ENCODE measurements at regions not wholly inside any gene's neighbourhood (a gene's known extent, or its start where the extent isn't known, plus 50 kb on each side); places are given as distances from the start of the nearest gene placed in this dataset.

GRCh38 chr9:103242486-103242885, 247.4 kb downstream of the CYLC2 start:
- no peak for TF ChIP-seq POLR2A (IDR thresholded peaks at IDR 0.05; ENCODE audit: low read length)
- no peak for TF ChIP-seq GATA1 (IDR thresholded peaks at IDR 0.05; ENCODE audit: low read depth, low read length)

Data from erythroblast (primary cell).